ENCODE measurements at regions not wholly inside any gene's neighbourhood (a gene's known extent, or its start where the extent isn't known, plus 50 kb on each side); places are given as distances from the start of the nearest gene placed in this dataset.

DNA sequence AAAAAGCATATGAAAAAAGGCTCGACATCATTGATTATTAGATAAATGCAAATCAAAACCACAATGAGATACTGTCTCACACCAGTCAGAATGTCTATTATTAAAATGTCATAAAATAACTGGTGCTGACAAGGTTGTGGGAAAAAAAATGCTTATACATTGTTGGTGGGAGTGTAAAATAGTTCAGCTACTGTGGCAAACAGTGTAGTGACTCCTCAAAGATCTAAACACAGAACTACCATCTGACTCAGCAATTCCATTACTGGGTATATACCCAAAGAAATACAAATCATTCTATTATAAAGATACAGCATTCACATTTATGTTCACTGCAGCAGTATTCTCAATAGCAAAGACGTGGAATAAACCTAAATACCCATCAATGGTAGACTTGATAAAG is 412.1 kb downstream of the CENPC start:
- Histone ChIP-seq H3K4me3 (replicated peaks in 1 of 3; ENCODE audit: insufficient read depth in 1 of 3, low read depth in 2 of 3, low read length in 3 of 3) (no peak overlapping the region), H2AFZ (ENCODE audit: low read length) (no peak overlapping the region), H3K9ac (ENCODE audit: insufficient read depth, low read depth, low read length) (no peak overlapping the region), H3K27me3 (ENCODE audit: control insufficient read depth in 1 of 2, insufficient read depth in 2 of 2, low read length in 2 of 2) (no peaks in the 10 kb centered on the region), H3K36me3 (replicated peaks in 1 of 2; ENCODE audit: control insufficient read depth in 1 of 2, insufficient read depth in 2 of 2, low read length in 2 of 2) (no peaks in the 10 kb centered on the region), H3K27ac (ENCODE audit: extremely low read length, insufficient read depth, low read length) (no peak overlapping the region), H3K4me2 (ENCODE audit: low read depth, low read length) (no peak overlapping the region), H3K4me1 (ENCODE audit: insufficient read depth, low read length) (no peaks in the 10 kb centered on the region), H3K79me2 (ENCODE audit: insufficient read depth, low read length) (no peaks in the 10 kb centered on the region), H3K9me3 (ENCODE audit: low read length) (no peaks in the 10 kb centered on the region), H4K20me1 (ENCODE audit: insufficient read depth, low read length) (no peaks in the 10 kb centered on the region)
- TF ChIP-seq RBM22 (optimal IDR thresholded peaks at IDR 0.05; ENCODE audit: low read length): no peak
- no peak for TF ChIP-seq ATF1 (CRISPR knock-in tag; IDR thresholded peaks at IDR 0.05)
- TF ChIP-seq MAFK (conservative IDR thresholded peaks at IDR 0.05 in 1 of 2, IDR thresholded peaks at IDR 0.05 in 1 of 2; ENCODE audit: low read length in 2 of 2): peak in 1 of 2 experiments; percentile 54; a peak in 2 of 4 replicates
- TF ChIP-seq, protein P1, sequence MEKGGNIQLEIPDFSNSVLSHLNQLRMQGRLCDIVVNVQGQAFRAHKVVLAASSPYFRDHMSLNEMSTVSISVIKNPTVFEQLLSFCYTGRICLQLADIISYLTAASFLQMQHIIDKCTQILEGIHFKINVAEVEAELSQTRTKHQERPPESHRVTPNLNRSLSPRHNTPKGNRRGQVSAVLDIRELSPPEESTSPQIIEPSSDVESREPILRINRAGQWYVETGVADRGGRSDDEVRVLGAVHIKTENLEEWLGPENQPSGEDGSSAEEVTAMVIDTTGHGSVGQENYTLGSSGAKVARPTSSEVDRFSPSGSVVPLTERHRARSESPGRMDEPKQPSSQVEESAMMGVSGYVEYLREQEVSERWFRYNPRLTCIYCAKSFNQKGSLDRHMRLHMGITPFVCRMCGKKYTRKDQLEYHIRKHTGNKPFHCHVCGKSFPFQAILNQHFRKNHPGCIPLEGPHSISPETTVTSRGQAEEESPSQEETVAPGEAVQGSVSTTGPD (CRISPR knock-in tag; IDR thresholded peaks at IDR 0.05): no peak
- no peak for TF ChIP-seq RFXAP (CRISPR knock-in tag; IDR thresholded peaks at IDR 0.05; ENCODE audit: borderline replicate concordance)
- TF ChIP-seq ZSCAN30 (CRISPR knock-in tag; IDR thresholded peaks at IDR 0.05): no peak
- TF ChIP-seq ZNF782 (CRISPR knock-in tag; IDR thresholded peaks at IDR 0.05; ENCODE audit: borderline replicate concordance): no peak
- 0 out of 2 replicates have a peak, but pooled peaks have one; percentile 6 for TF ChIP-seq MAFF (IDR thresholded peaks at IDR 0.05; ENCODE audit: low read depth, low read length)
- TF ChIP-seq ZNF44 (CRISPR knock-in tag; IDR thresholded peaks at IDR 0.05): no peak
- TF ChIP-seq ZBTB1 (CRISPR knock-in tag; IDR thresholded peaks at IDR 0.05; ENCODE audit: borderline replicate concordance): no peak
- ATAC-seq: no peak
- in situ Hi-C loops (cut with HindIII; ENCODE audit: extremely low pct_ligation_motif_present, low pct_unique_long_range_greater_than_20kb): no loop called here
- ChIA-PET POLR2A (no interaction called here), CTCF (ENCODE audit: low intra/inter-chr PET ratio, low total read pairs) (no interaction called here)
- WGBS (ENCODE audit: low lambda C conversion rate): 7% methylated on average over 2 of the region's 2 CpGs
- intact Hi-C loops (cut with micrococcal nuclease; ENCODE audit: unreplicated experiment): no loop called here
- no peak for FAIRE-seq
- DNase-seq (ENCODE audit: low spot score): no peak
- BruUV-seq (replicated peaks): no TSS peak

All from HepG2 (cell line).